K562 (cell line): ENCODE measurements at regions not wholly inside any gene's neighbourhood (a gene's known extent, or its start where the extent isn't known, plus 50 kb on each side); places are given as distances from the start of the nearest gene placed in this dataset.

Source experiments
- ATAC-seq: fragments of 200-7000 bp; cut with Tn5 transposase; 3 replicates; pipeline ENCODE4 v1.9.1; 2020; ENCODE audit warnings: moderate library complexity
- BruUV-seq: library from RNA; stranded (reverse); fragments of 400-500 nt; replicated peaks from 2 replicates; lab custom pipeline; 2021; lab: Mats Ljungman, UMichigan
- CTCF ChIA-PET: fragments of 300-600 bp; formaldehyde crosslinking; extraction: SDS; loops from one replicate; lab custom pipeline; 2021; ENCODE audit warnings: low intra/inter-chr PET ratio; lab: Yijun Ruan, JAX
- POLR2A ChIA-PET: fragments of 300-600, 350-650 bp; sonication (Branson Sonifier 250); formaldehyde crosslinking; extraction: SDS; loops from one replicate; lab custom pipeline; 2021; ENCODE audit warnings: antibody characterized with exemption, inconsistent platforms; lab: Yijun Ruan, JAX
- DNase-seq, 4 experiments: peaks; one replicate each; pipeline versions ENCODE4 v3.0.0 to v3.0.0-alpha.2; 2011 to 2018; ENCODE audit warnings: low spot score in 3 of 4, mixed read lengths in 3 of 4; ENCODE audit errors: extremely low read depth in 1 of 4
- FAIRE-seq: peaks from 2 replicates; lab custom pipeline; 2011; peaks lifted over from hg19 to GRCh38; lab: Jason Lieb, UNC
- H2AFZ ChIP-seq: 2 replicates; pipeline ENCODE4 v1.6.0; 2011; ENCODE audit warnings: low read depth, low read length, control low read depth, inconsistent platforms
- H3K27ac ChIP-seq: fragments of 200-600 bp; 3 replicates; pipeline ENCODE4 v1.8.0; 2011; ENCODE audit warnings: low read depth, mild to moderate bottlenecking, control low read depth, inconsistent platforms, low read length, moderate library complexity, mixed read lengths; ENCODE audit errors: extremely low read depth
- H3K27me3 ChIP-seq, 2 experiments: fragments of 300-600 bp in 1 of 2; 2 replicates in 1 of 2; 3 replicates in 1 of 2; pipeline versions ENCODE4 v1.6.0 to v1.8.0; 2011; ENCODE audit warnings: inconsistent platforms in 2 of 2, low read length in 2 of 2, mild to moderate bottlenecking in 1 of 2, mixed read lengths in 1 of 2, moderate library complexity in 1 of 2; ENCODE audit not compliant: control insufficient read depth in 2 of 2, insufficient read depth in 2 of 2
- H3K36me3 ChIP-seq: fragments of 300-600 bp; 3 replicates; pipeline ENCODE4 v1.8.0; 2011; ENCODE audit warnings: mild to moderate bottlenecking, low read length, inconsistent platforms; ENCODE audit not compliant: control insufficient read depth, insufficient read depth
- H3K4me1 ChIP-seq, 2 experiments: fragments of 200-600 bp in 1 of 2; replicated peaks in 1 of 2; 2 replicates in 1 of 2; 3 replicates in 1 of 2; pipeline versions ENCODE4 v1.5.1 to v1.8.0; 2011; ENCODE audit warnings: inconsistent platforms in 2 of 2, low read length in 2 of 2, mild to moderate bottlenecking in 1 of 2, mixed read lengths in 1 of 2, moderate library complexity in 1 of 2; ENCODE audit not compliant: control insufficient read depth in 2 of 2, insufficient read depth in 2 of 2
- H3K4me2 ChIP-seq: 2 replicates; pipeline ENCODE4 v1.6.1; 2011; ENCODE audit warnings: low read length, control low read depth, inconsistent platforms, mixed read lengths; ENCODE audit not compliant: insufficient read depth
- H3K4me3 ChIP-seq: fragments of 200-600 bp; sonication (generic), shearing (Covaris generic); 2 replicates; pipeline ENCODE4 v1.5.1; 2016; ENCODE audit warnings: control low read depth, inconsistent platforms
- H3K79me2 ChIP-seq: fragments of 200-600 bp; 3 replicates; pipeline ENCODE4 v1.8.0; 2011; ENCODE audit warnings: low read length, inconsistent platforms; ENCODE audit not compliant: control insufficient read depth, insufficient read depth
- H3K9ac ChIP-seq, 2 experiments: 2 replicates each; pipeline versions ENCODE4 v1.6.0 to v1.6.1; 2011; ENCODE audit warnings: low read depth in 2 of 2, low read length in 2 of 2, control low read depth in 1 of 2, inconsistent platforms in 1 of 2, mild to moderate bottlenecking in 1 of 2, mixed read lengths in 1 of 2; ENCODE audit not compliant: insufficient read depth in 1 of 2
- H3K9me1 ChIP-seq: one replicate; pipeline ENCODE4 v1.6.0; 2011; ENCODE audit warnings: inconsistent platforms, mild to moderate bottlenecking, low read length, moderate library complexity; ENCODE audit not compliant: control insufficient read depth, insufficient read depth
- H3K9me3 ChIP-seq: replicated peaks from 2 replicates; pipeline ENCODE4 v1.5.1; 2011; ENCODE audit warnings: low read depth, low read length, inconsistent platforms; ENCODE audit not compliant: control insufficient read depth, insufficient read depth
- H4K20me1 ChIP-seq: replicated peaks from 2 replicates; pipeline ENCODE4 v1.6.1; 2011; ENCODE audit warnings: low read length, inconsistent platforms, mixed read lengths; ENCODE audit not compliant: control insufficient read depth, insufficient read depth
- DNMT1 ChIP-seq: fragments of 450-650 bp; IDR thresholded peaks from 2 replicates; pipeline ENCODE4 v1.6.1; 2016; ENCODE audit warnings: antibody characterized with exemption, mild to moderate bottlenecking
- KAT7 ChIP-seq: sonication (generic); formaldehyde crosslinking; IDR thresholded peaks from 2 replicates; pipeline ENCODE4 v1.8.0; 2022; ENCODE audit warnings: missing genetic modification reagents, mild to moderate bottlenecking, borderline replicate concordance
- MEF2A ChIP-seq: IDR thresholded peaks from 2 replicates; pipeline ENCODE4 v1.6.1; 2011; ENCODE audit warnings: low read depth, mild to moderate bottlenecking, low read length, moderate library complexity; ENCODE audit not compliant: control insufficient read depth
- NFRKB ChIP-seq: fragments of 450-650 bp; IDR thresholded peaks from 2 replicates; pipeline ENCODE4 v1.6.1; 2016; ENCODE audit warnings: low read depth
- NFXL1 ChIP-seq: fragments of 450-650 bp; formaldehyde crosslinking; IDR thresholded peaks from 2 replicates; pipeline ENCODE4 v1.4.0; 2021; ENCODE audit warnings: mild to moderate bottlenecking
- PHB2 ChIP-seq: fragments of 450-650 bp; IDR thresholded peaks from 2 replicates; pipeline ENCODE4 v1.6.1; 2017; ENCODE audit warnings: low read depth
- SLC30A9 ChIP-seq: fragments of 250-450 bp; sonication (Bioruptor Pico); IDR thresholded peaks from 2 replicates; pipeline ENCODE4 v1.8.0; 2022; ENCODE audit warnings: mild to moderate bottlenecking, moderate library complexity
- SMARCA4 ChIP-seq: fragments of 450-650 bp; IDR thresholded peaks from 2 replicates; pipeline ENCODE4 v1.6.1; 2016
- SMARCA5 ChIP-seq: fragments of 450-650 bp; IDR thresholded peaks from 2 replicates; pipeline ENCODE4 v1.6.1; 2016
- TRIM28 ChIP-seq: fragments of 450-650 bp; IDR thresholded peaks from 2 replicates; pipeline ENCODE4 v1.6.1; 2017
- ZBTB49 ChIP-seq: sonication (generic); formaldehyde crosslinking; IDR thresholded peaks from 2 replicates; pipeline ENCODE4 v1.8.0; 2022; ENCODE audit warnings: missing genetic modification reagents, mild to moderate bottlenecking, borderline replicate concordance
- ZBTB7A ChIP-seq: IDR thresholded peaks from 2 replicates; pipeline ENCODE4 v1.6.1; 2011; ENCODE audit warnings: low read depth, mild to moderate bottlenecking, low read length, moderate library complexity, borderline replicate concordance; ENCODE audit not compliant: control insufficient read depth
- WGBS: fragments of 100-300 bp; shearing (Covaris generic); methylation state at CpG from one replicate; pipeline ENCODE4 v1.1.6; 2016; ENCODE audit warnings: low coverage, mixed read lengths; ENCODE audit not compliant: insufficient coverage; ENCODE audit errors: missing lambda C conversion rate; 5-methylcytosine and 5-hydroxymethylcytosine counted together
- in situ Hi-C: fragments of 300-500 bp; cut with MboI; formaldehyde crosslinking; loops from 4 replicates; pipeline ENCODE4 v1.15.0; 2018; ENCODE audit warnings: inconsistent platforms, mixed read lengths
- intact Hi-C: fragments of 100-400 bp; cut with micrococcal nuclease; formaldehyde crosslinking; loops from 2 replicates; pipeline ENCODE4 v1.14.2; 2022

GRCh38 chr13:32893176-32893575 is 123.0 kb upstream of the KL start:
- peaks cover 0 to 6% of the 10 kb centered on the region in 2 experiments; a peak in 2 of 5 replicates for H3K27me3 ChIP-seq
- ChIA-PET CTCF (no interaction called here), POLR2A (no interaction called here)
- no peak overlapping the region for H2AFZ ChIP-seq
- no peak overlapping the region for H3K27ac ChIP-seq
- no peaks in the 10 kb centered on the region for H4K20me1 ChIP-seq
- 0% methylated on average over 5 of the region's 6 CpGs for WGBS
- H3K79me2 ChIP-seq = no peaks in the 10 kb centered on the region
- intact Hi-C loops (no loop called here), in situ Hi-C loops (no loop called here)
- H3K9ac ChIP-seq = no peak overlapping the region
- H3K9me1 ChIP-seq = no peaks in the 10 kb centered on the region
- ATAC-seq (no peak), FAIRE-seq (no peak), DNase-seq (no peak)
- no peaks in the 10 kb centered on the region for H3K9me3 ChIP-seq
- no peak for TF ChIP-seq SMARCA4
- no peak for TF ChIP-seq SLC30A9 (CRISPR knock-in tag)
- TF ChIP-seq TRIM28 = no peak
- TF ChIP-seq NFXL1 = no peak
- TF ChIP-seq NFRKB = no peak
- TF ChIP-seq SMARCA5 = no peak
- TF ChIP-seq ZBTB49 (CRISPR knock-in tag) = no peak
- TF ChIP-seq ZBTB7A = no peak
- TF ChIP-seq MEF2A = no peak
- no peak for TF ChIP-seq PHB2
- TF ChIP-seq KAT7 (CRISPR knock-in tag) = no peak
- TF ChIP-seq DNMT1 = no peak
- no peak overlapping the region for H3K4me3 ChIP-seq
- H3K4me2 ChIP-seq = no peak overlapping the region
- no TSS peak for BruUV-seq
- H3K36me3 ChIP-seq = no peaks in the 10 kb centered on the region
- no peaks in the 10 kb centered on the region for H3K4me1 ChIP-seq
